Suprapubic skin (tissue), 4 donors: ENCODE measurements at regions not wholly inside any gene's neighbourhood (a gene's known extent, or its start where the extent isn't known, plus 50 kb on each side); places are given as distances from the start of the nearest gene placed in this dataset.
A peak's percentile ranks its signal among the peaks of the same experiment; 100 is the strongest.

Experiments used
- DNase-seq, 2 donors: peaks; one replicate each; pipeline ENCODE4 v3.0.0-alpha.2; 2019; ENCODE audit warnings: low spot score in 2 of 2
- H3K27ac ChIP-seq: fragments of 200-600 bp; sonication (generic); one replicate; pipeline ENCODE4 v1.5.1; 2019
- H3K27me3 ChIP-seq: fragments of 200-600 bp; sonication (generic); one replicate; pipeline ENCODE4 v1.5.1; 2019
- H3K36me3 ChIP-seq: fragments of 200-600 bp; sonication (generic); one replicate; pipeline ENCODE4 v1.5.1; 2019
- H3K4me1 ChIP-seq: fragments of 200-600 bp; sonication (generic); one replicate; pipeline ENCODE4 v1.5.1; 2019
- H3K4me3 ChIP-seq: fragments of 200-600 bp; sonication (generic); one replicate; pipeline ENCODE4 v1.5.1; 2019; ENCODE audit warnings: mild to moderate bottlenecking
- H3K9me3 ChIP-seq: fragments of 200-600 bp; sonication (generic); one replicate; pipeline ENCODE4 v1.5.1; 2019
- EP300 ChIP-seq: sonication (generic); formaldehyde crosslinking; IDR thresholded peaks from one replicate; pipeline ENCODE4 v1.6.1; 2017; ENCODE audit warnings: antibody characterized with exemption
- POLR2A ChIP-seq, 2 donors: fragments of 450-650 bp; IDR thresholded peaks; one replicate each; pipeline ENCODE4 v1.6.1; 2017; ENCODE audit warnings: antibody characterized with exemption in 2 of 2, mild to moderate bottlenecking in 2 of 2, moderate library complexity in 2 of 2
- POLR2AphosphoS5 ChIP-seq, 3 donors: sonication (generic); formaldehyde crosslinking; IDR thresholded peaks; one replicate each; pipeline ENCODE4 v1.6.1; 2017; ENCODE audit warnings: antibody characterized with exemption in 3 of 3
- WGBS: methylation state at CpG from one replicate; pipeline ENCODE4 v1.1.5; 2018; 5-methylcytosine and 5-hydroxymethylcytosine counted together
- TF ChIP-seq, protein P1 (sequence below), 2 donors: fragments of 200-600 bp in 1 of 2; fragments of 450-650 bp in 1 of 2; sonication (generic) in 1 of 2; IDR thresholded peaks; one replicate each; pipeline ENCODE4 v1.5.1; 2016 to 2019; ENCODE audit warnings: antibody characterized with exemption in 2 of 2, mild to moderate bottlenecking in 1 of 2, moderate library complexity in 1 of 2

DNA sequence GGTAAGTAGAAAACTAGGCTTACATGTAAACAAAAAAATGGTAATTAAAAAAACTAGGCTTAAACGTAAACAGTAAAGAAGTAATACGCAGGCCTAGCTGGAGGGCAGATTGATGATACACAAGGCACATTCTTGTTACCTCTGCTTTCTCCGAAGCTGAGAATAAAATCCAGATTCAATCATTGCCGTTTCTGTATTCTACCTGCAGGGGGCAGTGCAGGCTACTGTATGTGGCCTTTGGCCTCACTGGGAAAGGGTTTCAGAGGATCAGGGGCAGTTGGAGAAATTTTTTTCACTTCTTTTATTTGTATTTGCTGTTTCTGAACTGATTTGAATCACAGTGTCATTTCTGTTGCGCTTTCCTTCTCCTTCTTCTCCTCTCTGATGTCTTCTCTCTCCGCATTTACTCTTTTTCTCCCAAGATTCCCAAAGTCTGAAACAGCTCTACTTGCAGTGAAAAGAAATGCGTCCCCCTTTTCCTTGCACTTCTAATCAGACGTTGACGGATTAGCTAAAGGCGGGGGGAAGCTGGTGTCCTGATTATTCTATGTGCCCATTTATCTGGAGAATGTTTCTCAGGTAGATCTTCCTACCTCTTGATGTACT lies 67.1 kb upstream of the MCTP2 start:
- H3K9me3 ChIP-seq = no peaks in the 10 kb centered on the region
- no peaks in the 10 kb centered on the region for H3K27me3 ChIP-seq
- H3K4me3 ChIP-seq = no peak overlapping the region
- no peak for DNase-seq
- no peaks in the 10 kb centered on the region for H3K36me3 ChIP-seq
- no peaks in the 10 kb centered on the region for H3K4me1 ChIP-seq
- no peak for TF ChIP-seq POLR2A (IDR thresholded peaks at IDR 0.05)
- TF ChIP-seq POLR2AphosphoS5 (IDR thresholded peaks at IDR 0.05) = no peak
- TF ChIP-seq, protein P1, sequence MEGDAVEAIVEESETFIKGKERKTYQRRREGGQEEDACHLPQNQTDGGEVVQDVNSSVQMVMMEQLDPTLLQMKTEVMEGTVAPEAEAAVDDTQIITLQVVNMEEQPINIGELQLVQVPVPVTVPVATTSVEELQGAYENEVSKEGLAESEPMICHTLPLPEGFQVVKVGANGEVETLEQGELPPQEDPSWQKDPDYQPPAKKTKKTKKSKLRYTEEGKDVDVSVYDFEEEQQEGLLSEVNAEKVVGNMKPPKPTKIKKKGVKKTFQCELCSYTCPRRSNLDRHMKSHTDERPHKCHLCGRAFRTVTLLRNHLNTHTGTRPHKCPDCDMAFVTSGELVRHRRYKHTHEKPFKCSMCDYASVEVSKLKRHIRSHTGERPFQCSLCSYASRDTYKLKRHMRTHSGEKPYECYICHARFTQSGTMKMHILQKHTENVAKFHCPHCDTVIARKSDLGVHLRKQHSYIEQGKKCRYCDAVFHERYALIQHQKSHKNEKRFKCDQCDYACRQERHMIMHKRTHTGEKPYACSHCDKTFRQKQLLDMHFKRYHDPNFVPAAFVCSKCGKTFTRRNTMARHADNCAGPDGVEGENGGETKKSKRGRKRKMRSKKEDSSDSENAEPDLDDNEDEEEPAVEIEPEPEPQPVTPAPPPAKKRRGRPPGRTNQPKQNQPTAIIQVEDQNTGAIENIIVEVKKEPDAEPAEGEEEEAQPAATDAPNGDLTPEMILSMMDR (IDR thresholded peaks at IDR 0.05) = peak; percentile 70 to 88
- TF ChIP-seq EP300 = no peak
- no peak overlapping the region for H3K27ac ChIP-seq
- whole genome bisulfite sequencing = 48% methylated on average over 10 of the region's 10 CpGs

DNA sequence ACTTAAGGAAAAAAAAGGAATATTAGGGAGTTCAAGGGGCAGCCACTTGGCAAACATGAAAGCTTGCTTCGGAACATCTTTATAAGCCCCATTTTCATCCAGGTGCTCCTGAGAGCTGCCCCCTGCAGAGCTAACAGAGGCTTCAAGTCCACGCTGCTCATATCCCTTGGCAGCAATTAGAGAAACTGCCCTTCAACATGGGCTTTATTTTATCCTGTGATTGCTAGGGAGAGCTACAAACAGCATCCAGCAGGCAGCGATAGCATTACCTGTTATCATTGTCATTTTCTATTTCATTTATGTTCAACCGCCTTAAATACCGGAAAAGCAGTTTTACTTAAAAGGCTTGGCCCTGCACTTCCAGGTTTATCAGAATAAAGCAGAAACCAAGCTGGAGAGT lies 68.4 kb upstream of the MCTP2 start:
- TF ChIP-seq, protein P1 (IDR thresholded peaks at IDR 0.05) = no peak
- TF ChIP-seq EP300 (no peak), POLR2AphosphoS5 (IDR thresholded peaks at IDR 0.05) (no peak), POLR2A (IDR thresholded peaks at IDR 0.05) (no peak)
- no peak for DNase-seq
- Histone ChIP-seq H3K36me3 (no peaks in the 10 kb centered on the region), H3K4me3 (no peak overlapping the region), H3K4me1 (no peaks in the 10 kb centered on the region), H3K27me3 (no peaks in the 10 kb centered on the region), H3K27ac (no peak overlapping the region), H3K9me3 (no peaks in the 10 kb centered on the region)
- WGBS = 92% methylated on average over 5 of the region's 5 CpGs

DNA sequence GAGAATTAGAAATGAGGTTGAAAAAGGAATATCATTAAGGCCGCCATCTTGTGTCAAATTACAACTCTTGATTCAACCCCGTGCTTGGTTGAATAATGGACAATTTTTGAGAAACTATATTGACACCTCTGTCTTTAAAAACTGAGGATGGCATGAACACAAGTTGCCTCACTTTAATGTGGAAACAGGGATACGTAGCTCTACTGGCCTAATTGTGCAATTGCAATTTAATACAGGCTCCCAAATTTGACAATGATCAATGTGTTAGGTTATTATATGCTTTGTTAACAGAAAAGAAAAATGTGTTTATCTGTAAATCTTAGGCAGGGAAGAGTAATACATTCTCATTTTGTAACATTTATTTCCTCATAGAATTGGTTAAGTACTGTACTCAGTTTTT lies 77.1 kb upstream of the MCTP2 start:
- Histone ChIP-seq H3K9me3 (no peaks in the 10 kb centered on the region), H3K27me3 (no peaks in the 10 kb centered on the region), H3K36me3 (no peaks in the 10 kb centered on the region), H3K27ac (no peak overlapping the region), H3K4me3 (no peak overlapping the region), H3K4me1 (no peaks in the 10 kb centered on the region)
- 84% methylated on average over 3 of the region's 3 CpGs for WGBS
- TF ChIP-seq POLR2AphosphoS5 (IDR thresholded peaks at IDR 0.05) (no peak), EP300 (no peak), POLR2A (IDR thresholded peaks at IDR 0.05) (no peak)
- TF ChIP-seq, protein P1 (IDR thresholded peaks at IDR 0.05) = no peak
- no peak for DNase-seq

DNA sequence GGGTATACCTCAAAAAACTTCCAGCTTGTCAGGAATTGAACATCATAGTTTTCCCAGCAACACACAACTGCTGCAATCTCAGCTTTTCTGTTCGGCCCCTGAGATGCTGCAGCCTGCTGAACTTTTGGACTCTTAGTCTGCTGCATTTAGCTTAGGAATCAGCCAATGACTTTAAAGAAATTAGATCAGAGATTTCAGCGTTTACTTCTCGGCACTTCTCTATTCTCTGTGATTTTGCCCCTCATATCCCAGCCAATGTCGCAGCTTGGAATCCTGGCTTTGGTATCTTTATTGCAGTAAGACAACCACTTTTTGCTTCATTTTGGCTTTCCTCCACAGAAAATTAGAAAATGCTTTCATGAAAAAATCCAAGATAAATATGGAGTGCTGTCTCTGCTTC lies 86.3 kb upstream of the MCTP2 start:
- H3K4me3 ChIP-seq = no peak overlapping the region
- 81% methylated on average over 4 of the region's 4 CpGs for WGBS
- DNase-seq = no peak
- no peaks in the 10 kb centered on the region for H3K36me3 ChIP-seq
- no peak overlapping the region for H3K27ac ChIP-seq
- no peaks in the 10 kb centered on the region for H3K4me1 ChIP-seq
- H3K27me3 ChIP-seq = no peaks in the 10 kb centered on the region
- TF ChIP-seq POLR2A (IDR thresholded peaks at IDR 0.05) (no peak), POLR2AphosphoS5 (IDR thresholded peaks at IDR 0.05) (no peak), EP300 (no peak)
- TF ChIP-seq, protein P1 (IDR thresholded peaks at IDR 0.05) = no peak
- no peaks in the 10 kb centered on the region for H3K9me3 ChIP-seq

DNA sequence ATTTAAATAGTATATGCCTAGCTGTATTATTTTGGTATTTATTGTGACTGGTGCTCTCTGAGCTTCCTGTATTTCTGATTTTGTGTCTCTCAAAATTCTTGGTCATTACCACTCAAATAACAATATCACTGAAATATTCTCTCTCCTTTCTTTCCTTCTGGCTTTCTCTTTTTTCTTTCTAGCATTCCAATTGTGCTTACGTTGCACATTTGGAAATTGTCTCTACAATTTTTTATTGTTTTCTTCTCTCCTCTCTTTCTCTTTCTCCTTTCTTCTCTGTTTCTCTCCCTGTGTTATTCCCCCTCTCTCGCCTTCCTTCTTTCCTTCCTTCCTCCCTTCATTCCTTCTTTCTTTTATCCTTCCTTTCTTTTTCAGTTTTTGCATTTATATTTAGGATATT lies 89.6 kb upstream of the MCTP2 start:
- no peaks in the 10 kb centered on the region for H3K27me3 ChIP-seq
- H3K36me3 ChIP-seq = no peaks in the 10 kb centered on the region
- no peaks in the 10 kb centered on the region for H3K9me3 ChIP-seq
- H3K27ac ChIP-seq = no peak overlapping the region
- H3K4me1 ChIP-seq = no peaks in the 10 kb centered on the region
- H3K4me3 ChIP-seq = no peak overlapping the region
- WGBS = 92% methylated on average over 2 of the region's 2 CpGs
- DNase-seq = no peak
- TF ChIP-seq POLR2A (IDR thresholded peaks at IDR 0.05) = no peak
- TF ChIP-seq, protein P1 (IDR thresholded peaks at IDR 0.05) = no peak
- no peak for TF ChIP-seq POLR2AphosphoS5 (IDR thresholded peaks at IDR 0.05)
- no peak for TF ChIP-seq EP300
